ENCODE measurements at regions not wholly inside any gene's neighbourhood (a gene's known extent, or its start where the extent isn't known, plus 50 kb on each side); places are given as distances from the start of the nearest gene placed in this dataset.

GRCh38 chr13:90047600-90047999, 1299.9 kb upstream of the MIR17HG start:
- no peak for TF ChIP-seq EZH2phosphoT487 (conservative IDR thresholded peaks at IDR 0.05; ENCODE audit: low read length)
- TF ChIP-seq, protein P1, sequence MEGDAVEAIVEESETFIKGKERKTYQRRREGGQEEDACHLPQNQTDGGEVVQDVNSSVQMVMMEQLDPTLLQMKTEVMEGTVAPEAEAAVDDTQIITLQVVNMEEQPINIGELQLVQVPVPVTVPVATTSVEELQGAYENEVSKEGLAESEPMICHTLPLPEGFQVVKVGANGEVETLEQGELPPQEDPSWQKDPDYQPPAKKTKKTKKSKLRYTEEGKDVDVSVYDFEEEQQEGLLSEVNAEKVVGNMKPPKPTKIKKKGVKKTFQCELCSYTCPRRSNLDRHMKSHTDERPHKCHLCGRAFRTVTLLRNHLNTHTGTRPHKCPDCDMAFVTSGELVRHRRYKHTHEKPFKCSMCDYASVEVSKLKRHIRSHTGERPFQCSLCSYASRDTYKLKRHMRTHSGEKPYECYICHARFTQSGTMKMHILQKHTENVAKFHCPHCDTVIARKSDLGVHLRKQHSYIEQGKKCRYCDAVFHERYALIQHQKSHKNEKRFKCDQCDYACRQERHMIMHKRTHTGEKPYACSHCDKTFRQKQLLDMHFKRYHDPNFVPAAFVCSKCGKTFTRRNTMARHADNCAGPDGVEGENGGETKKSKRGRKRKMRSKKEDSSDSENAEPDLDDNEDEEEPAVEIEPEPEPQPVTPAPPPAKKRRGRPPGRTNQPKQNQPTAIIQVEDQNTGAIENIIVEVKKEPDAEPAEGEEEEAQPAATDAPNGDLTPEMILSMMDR (IDR thresholded peaks at IDR 0.05; ENCODE audit: insufficient read depth, low read length, poor library complexity, severe bottlenecking) = no peak
